Midbrain (tissue), 1 donor: ENCODE measurements at regions not wholly inside any gene's neighbourhood (a gene's known extent, or its start where the extent isn't known, plus 50 kb on each side); places are given as distances from the start of the nearest gene placed in this dataset.

Source experiments
- DNase-seq: peaks from one replicate; lab custom pipeline; 2025; lab: John Stamatoyannopoulos, UW

GRCh38 chr13:54884682-54885081, 1856.1 kb downstream of the OLFM4 start:
- DNase-seq, result no peak

- no peak for DNase-seq
These were observed 1862.4 kb downstream of the OLFM4 start for GRCh38 chr13:54890976-54891375.

GRCh38 chr13:54901316-54901715, 1872.7 kb downstream of the OLFM4 start:
- DNase-seq, result no peak

- no peak for DNase-seq
These were observed 1883.8 kb downstream of the OLFM4 start for GRCh38 chr13:54912367-54912766.

GRCh38 chr13:54913668-54914067, 1885.1 kb downstream of the OLFM4 start:
- DNase-seq, result no peak

- DNase-seq, result no peak
These were observed 1898.9 kb downstream of the OLFM4 start for GRCh38 chr13:54927538-54927937.

GRCh38 chr13:54928071-54928470, 1899.5 kb downstream of the OLFM4 start:
- no peak for DNase-seq

- DNase-seq, result no peak
These were observed 1905.5 kb downstream of the OLFM4 start for GRCh38 chr13:54934121-54934520.

GRCh38 chr13:54945973-54946372, 1917.4 kb downstream of the OLFM4 start:
- DNase-seq, result no peak

GRCh38 chr13:54949735-54950134, 1921.1 kb downstream of the OLFM4 start:
- DNase-seq, result no peak

- DNase-seq, result no peak
These were observed 1921.9 kb downstream of the OLFM4 start for GRCh38 chr13:54950546-54950945.

GRCh38 chr13:54953786-54954185, 1925.2 kb downstream of the OLFM4 start:
- DNase-seq, result no peak

- DNase-seq, result no peak
These were observed 1930.2 kb downstream of the OLFM4 start for GRCh38 chr13:54958781-54959180.

GRCh38 chr13:54965881-54966280, 1937.3 kb downstream of the OLFM4 start:
- no peak for DNase-seq

- DNase-seq, result no peak
These were observed 1944.2 kb downstream of the OLFM4 start for GRCh38 chr13:54972838-54973237.

- no peak for DNase-seq
These were observed 1947.1 kb downstream of the OLFM4 start for GRCh38 chr13:54975676-54976075.

GRCh38 chr13:54980651-54981050, 1952.0 kb downstream of the OLFM4 start:
- no peak for DNase-seq

- DNase-seq, result no peak
These were observed 1960.8 kb downstream of the OLFM4 start for GRCh38 chr13:54989418-54989817.

GRCh38 chr13:54999399-54999907, 1970.8 kb downstream of the OLFM4 start:
- no peak for DNase-seq

- DNase-seq, result no peak
These were observed 1971.4 kb downstream of the OLFM4 start for GRCh38 chr13:55000043-55000442.

GRCh38 chr13:55000844-55001243, 1972.2 kb downstream of the OLFM4 start:
- no peak for DNase-seq

GRCh38 chr13:55001881-55002280, 1973.3 kb downstream of the OLFM4 start:
- DNase-seq, result no peak

GRCh38 chr13:55007681-55008080, 1979.1 kb downstream of the OLFM4 start:
- DNase-seq, result no peak

- no peak for DNase-seq
These were observed 1984.4 kb downstream of the OLFM4 start for GRCh38 chr13:55013051-55013450.

- DNase-seq, result no peak
These were observed 2000.7 kb downstream of the OLFM4 start for GRCh38 chr13:55029280-55029679.
